Thyroid gland (tissue), 4 donors: ENCODE measurements at regions not wholly inside any gene's neighbourhood (a gene's known extent, or its start where the extent isn't known, plus 50 kb on each side); places are given as distances from the start of the nearest gene placed in this dataset.

Experiments
- CTCF ChIP-seq, 6 experiments: fragments of 200-600 bp in 3 of 6; fragments of 450-650 bp in 3 of 6; sonication (generic) in 3 of 6; IDR thresholded peaks; one replicate each; pipeline ENCODE4 v1.5.1; 2016 to 2019; ENCODE audit warnings: antibody characterized with exemption in 6 of 6, mild to moderate bottlenecking in 2 of 6, inconsistent platforms in 1 of 6, moderate library complexity in 1 of 6
- POLR2A ChIP-seq, 2 donors: fragments of 450-650 bp; IDR thresholded peaks; one replicate each; pipeline ENCODE4 v1.6.1; 2017; ENCODE audit warnings: antibody characterized with exemption in 2 of 2, mild to moderate bottlenecking in 2 of 2, moderate library complexity in 1 of 2

- TF ChIP-seq CTCF (IDR thresholded peaks at IDR 0.05) (no peak), POLR2A (IDR thresholded peaks at IDR 0.05) (no peak)
Measured at GRCh38 chr3:19063936-19064335, 84.4 kb upstream of the KCNH8 start.
